Cardiac muscle cell (in vitro differentiated cells and primary cell): ENCODE measurements at regions not wholly inside any gene's neighbourhood (a gene's known extent, or its start where the extent isn't known, plus 50 kb on each side); places are given as distances from the start of the nearest gene placed in this dataset.

Experiments used
- DNase-seq, 2 donors: peaks; one replicate each; pipeline versions ENCODE4 v3.0.0 to v3.0.0-alpha.2; 2010 to 2017; ENCODE audit warnings: low read depth in 1 of 2, low spot score in 1 of 2
- H3K27ac ChIP-seq: fragments of 200-600 bp; sonication (generic); 2 replicates; pipeline ENCODE4 v1.5.1; 2016
- H3K27me3 ChIP-seq: fragments of 200-600 bp; sonication (generic); 2 replicates; pipeline ENCODE4 v1.6.0; 2016; ENCODE audit warnings: control low read depth
- H3K36me3 ChIP-seq: fragments of 200-600 bp; sonication (generic); 2 replicates; pipeline ENCODE4 v1.5.1; 2016; ENCODE audit warnings: control low read depth
- H3K4me1 ChIP-seq: fragments of 200-600 bp; sonication (generic); 2 replicates; pipeline ENCODE4 v1.8.1; 2017; ENCODE audit warnings: low read depth, mild to moderate bottlenecking, mixed run types
- H3K4me3 ChIP-seq: fragments of 200-600 bp; sonication (generic); 2 replicates; pipeline ENCODE4 v1.5.1; 2016; ENCODE audit warnings: mild to moderate bottlenecking
- H3K9me3 ChIP-seq: fragments of 200-600 bp; sonication (generic); 2 replicates; pipeline ENCODE4 v1.5.1; 2017; ENCODE audit warnings: low read depth, mild to moderate bottlenecking, control low read depth
- TF ChIP-seq, protein P1 (sequence below): IDR thresholded peaks from 2 replicates; pipeline ENCODE4 v1.5.1; 2012; ENCODE audit warnings: low read depth, mild to moderate bottlenecking, low read length

GRCh38 chrX:20542072-20542471, 275.4 kb upstream of the RPS6KA3 start:
- TF ChIP-seq, protein P1, sequence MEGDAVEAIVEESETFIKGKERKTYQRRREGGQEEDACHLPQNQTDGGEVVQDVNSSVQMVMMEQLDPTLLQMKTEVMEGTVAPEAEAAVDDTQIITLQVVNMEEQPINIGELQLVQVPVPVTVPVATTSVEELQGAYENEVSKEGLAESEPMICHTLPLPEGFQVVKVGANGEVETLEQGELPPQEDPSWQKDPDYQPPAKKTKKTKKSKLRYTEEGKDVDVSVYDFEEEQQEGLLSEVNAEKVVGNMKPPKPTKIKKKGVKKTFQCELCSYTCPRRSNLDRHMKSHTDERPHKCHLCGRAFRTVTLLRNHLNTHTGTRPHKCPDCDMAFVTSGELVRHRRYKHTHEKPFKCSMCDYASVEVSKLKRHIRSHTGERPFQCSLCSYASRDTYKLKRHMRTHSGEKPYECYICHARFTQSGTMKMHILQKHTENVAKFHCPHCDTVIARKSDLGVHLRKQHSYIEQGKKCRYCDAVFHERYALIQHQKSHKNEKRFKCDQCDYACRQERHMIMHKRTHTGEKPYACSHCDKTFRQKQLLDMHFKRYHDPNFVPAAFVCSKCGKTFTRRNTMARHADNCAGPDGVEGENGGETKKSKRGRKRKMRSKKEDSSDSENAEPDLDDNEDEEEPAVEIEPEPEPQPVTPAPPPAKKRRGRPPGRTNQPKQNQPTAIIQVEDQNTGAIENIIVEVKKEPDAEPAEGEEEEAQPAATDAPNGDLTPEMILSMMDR, result no peak
- no peaks in the 10 kb centered on the region for H3K36me3 ChIP-seq
- H3K4me1 ChIP-seq, result no peaks in the 10 kb centered on the region
- no peak overlapping the region for H3K27ac ChIP-seq
- H3K27me3 ChIP-seq, result no peaks in the 10 kb centered on the region
- DNase-seq, result no peak
- H3K4me3 ChIP-seq, result no peak overlapping the region
- H3K9me3 ChIP-seq, result no peaks in the 10 kb centered on the region

DNA sequence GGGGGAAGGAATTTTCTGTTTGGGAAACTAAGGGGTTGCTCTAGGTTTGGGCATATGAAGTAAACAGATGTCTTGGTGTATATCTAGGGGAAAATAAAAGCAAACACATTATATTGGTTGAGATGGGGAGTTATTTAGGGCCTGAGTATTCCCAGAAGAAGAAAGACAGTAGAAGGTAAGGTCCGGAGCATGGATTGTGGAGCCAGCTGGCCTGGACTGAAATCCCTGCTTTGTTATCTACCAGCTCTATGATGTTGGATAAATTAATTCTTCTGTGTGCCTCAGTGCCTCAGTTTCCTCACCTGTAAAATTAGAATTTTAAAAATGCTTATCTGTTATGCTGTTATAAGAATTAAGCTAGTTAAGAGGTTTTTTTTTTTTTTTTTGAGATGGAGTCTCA, 272.3 kb upstream of the RPS6KA3 start:
- H3K4me1 ChIP-seq, result no peaks in the 10 kb centered on the region
- no peak overlapping the region for H3K4me3 ChIP-seq
- H3K27me3 ChIP-seq, result no peaks in the 10 kb centered on the region
- H3K36me3 ChIP-seq, result no peaks in the 10 kb centered on the region
- no peak overlapping the region for H3K27ac ChIP-seq
- TF ChIP-seq, protein P1, result no peak
- no peaks in the 10 kb centered on the region for H3K9me3 ChIP-seq
- no peak for DNase-seq

- TF ChIP-seq, protein P1, result no peak
- H3K27ac ChIP-seq, result no peak overlapping the region
- H3K27me3 ChIP-seq, result no peaks in the 10 kb centered on the region
- no peaks in the 10 kb centered on the region for H3K9me3 ChIP-seq
- no peaks in the 10 kb centered on the region for H3K36me3 ChIP-seq
- DNase-seq, result peak in 1 of 2 donors; percentile 17
- peaks cover 9% of the 10 kb centered on the region for H3K4me1 ChIP-seq
- H3K4me3 ChIP-seq, result no peak overlapping the region
Observed at GRCh38 chrX:20531667-20532066, 265.0 kb upstream of the RPS6KA3 start.

DNA sequence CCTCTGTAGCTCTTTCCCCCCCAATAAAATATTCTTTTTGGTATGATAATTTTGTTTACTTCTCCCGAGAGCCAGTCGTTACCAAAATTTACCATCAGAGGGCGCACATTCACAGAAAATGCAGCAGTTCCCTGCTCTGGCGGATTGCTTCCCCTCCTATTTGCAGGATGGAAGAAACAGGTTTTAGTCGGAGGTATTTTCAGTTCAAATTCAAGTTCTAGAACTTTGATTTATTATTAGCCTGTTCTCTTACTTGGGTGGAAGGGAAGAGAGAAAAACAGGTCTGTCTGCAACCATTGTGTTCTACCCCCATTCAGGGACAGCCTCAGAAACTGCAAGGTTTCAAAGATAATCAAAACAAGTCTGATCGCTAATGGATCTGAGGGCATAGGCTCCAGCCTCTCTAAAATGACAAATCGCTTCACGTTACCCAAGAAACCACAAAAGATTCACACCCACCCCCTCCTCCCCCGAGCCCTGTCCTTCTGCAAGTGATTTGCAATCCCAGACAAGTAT, 263.8 kb upstream of the RPS6KA3 start:
- peak; percentile 60 to 64 for DNase-seq
- H3K9me3 ChIP-seq, result no peaks in the 10 kb centered on the region
- peak overlapping the region; percentile 81 for H3K27ac ChIP-seq
- no peaks in the 10 kb centered on the region for H3K27me3 ChIP-seq
- TF ChIP-seq, protein P1, result peak; percentile 64
- peak overlapping the region; percentile 3 for H3K4me3 ChIP-seq
- no peaks in the 10 kb centered on the region for H3K36me3 ChIP-seq
- H3K4me1 ChIP-seq, result peaks cover 9% of the 10 kb centered on the region

- no peaks in the 10 kb centered on the region for H3K27me3 ChIP-seq
- H3K4me1 ChIP-seq, result peaks cover 9% of the 10 kb centered on the region
- TF ChIP-seq, protein P1, result no peak
- H3K36me3 ChIP-seq, result no peaks in the 10 kb centered on the region
- H3K9me3 ChIP-seq, result no peaks in the 10 kb centered on the region
- peak in 1 of 2 donors; percentile 43 for DNase-seq
- H3K4me3 ChIP-seq, result peak overlapping the region; percentile 3
- peak overlapping the region; percentile 81 for H3K27ac ChIP-seq
Observed at GRCh38 chrX:20529711-20530110, 263.0 kb upstream of the RPS6KA3 start.
